ENCODE measurements at regions not wholly inside any gene's neighbourhood (a gene's known extent, or its start where the extent isn't known, plus 50 kb on each side); places are given as distances from the start of the nearest gene placed in this dataset.

- no peak for DNase-seq
Measured at GRCh38 chr5:68544648-68545552, 329.3 kb downstream of the PIK3R1 start.

- no peak for DNase-seq
Measured at GRCh38 chr5:68545636-68546295, 330.2 kb downstream of the PIK3R1 start.

- no peak for DNase-seq
Measured at GRCh38 chr5:68547056-68547455, 331.5 kb downstream of the PIK3R1 start.

- no peak for DNase-seq
Measured at GRCh38 chr5:68547622-68548021, 332.1 kb downstream of the PIK3R1 start.

GRCh38 chr5:68548959-68549676 is 333.6 kb downstream of the PIK3R1 start:
- no peak for DNase-seq

GRCh38 chr5:68550015-68550414 is 334.5 kb downstream of the PIK3R1 start:
- no peak for DNase-seq

GRCh38 chr5:68551436-68551835 is 335.9 kb downstream of the PIK3R1 start:
- no peak for DNase-seq

GRCh38 chr5:68554571-68555279 is 339.2 kb downstream of the PIK3R1 start:
- no peak for DNase-seq

- no peak for DNase-seq
Measured at GRCh38 chr5:68555907-68556681, 340.5 kb downstream of the PIK3R1 start.

- DNase-seq = no peak
Measured at GRCh38 chr5:68557162-68557936, 341.8 kb downstream of the PIK3R1 start.

GRCh38 chr5:68562308-68562707 is 346.8 kb downstream of the PIK3R1 start:
- no peak for DNase-seq

- no peak for DNase-seq
Measured at GRCh38 chr5:68565427-68565826, 349.9 kb downstream of the PIK3R1 start.

- DNase-seq = no peak
Measured at GRCh38 chr5:68576805-68577204, 361.2 kb downstream of the PIK3R1 start.

GRCh38 chr5:68582284-68582683 is 366.7 kb downstream of the PIK3R1 start:
- no peak for DNase-seq

GRCh38 chr5:68587171-68587570 is 371.6 kb downstream of the PIK3R1 start:
- no peak for DNase-seq

- no peak for DNase-seq
Measured at GRCh38 chr5:68591850-68592249, 376.3 kb downstream of the PIK3R1 start.

GRCh38 chr5:68592351-68592750 is 376.8 kb downstream of the PIK3R1 start:
- no peak for DNase-seq

GRCh38 chr5:68593211-68593671 is 377.7 kb downstream of the PIK3R1 start:
- no peak for DNase-seq

GRCh38 chr5:68612972-68613371 is 397.4 kb downstream of the PIK3R1 start:
- DNase-seq = no peak

GRCh38 chr5:68618501-68618900 is 402.9 kb downstream of the PIK3R1 start:
- no peak for DNase-seq

GRCh38 chr5:68627001-68627400 is 411.4 kb downstream of the PIK3R1 start:
- DNase-seq = no peak
